ENCODE measurements at regions not wholly inside any gene's neighbourhood (a gene's known extent, or its start where the extent isn't known, plus 50 kb on each side); places are given as distances from the start of the nearest gene placed in this dataset.

DNA sequence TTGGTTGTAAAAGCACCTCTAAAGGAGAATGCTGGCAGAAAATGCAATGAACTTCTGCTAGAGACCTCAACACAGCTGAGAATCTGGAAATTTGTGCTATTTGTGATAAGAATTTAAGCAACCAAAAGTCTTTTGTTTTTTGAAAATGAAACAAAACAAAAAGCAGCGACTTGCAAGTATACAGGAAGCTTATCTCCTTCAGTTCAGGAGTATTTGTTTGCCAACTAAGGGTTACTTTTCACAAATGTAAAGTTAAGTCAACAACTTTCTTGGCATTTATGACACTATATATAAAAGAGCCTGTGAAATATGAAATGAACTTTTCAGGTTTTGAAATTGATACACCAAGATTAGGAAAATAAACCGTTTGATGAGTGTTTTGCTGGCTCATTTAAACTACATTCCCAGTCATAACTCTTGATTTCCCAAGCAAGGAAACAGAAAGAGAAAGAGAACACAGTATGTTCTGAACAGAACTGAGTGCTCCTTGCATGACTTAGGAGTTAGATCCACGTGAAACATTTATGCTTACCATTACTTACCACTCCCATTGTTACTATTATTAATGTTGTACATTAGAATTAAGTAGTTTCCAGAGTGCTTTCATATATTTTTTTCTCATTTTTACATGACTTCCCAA is 92.3 kb upstream of the COL8A1 start:
- Histone ChIP-seq H3K9ac (no peak overlapping the region), H3K36me3 (no peaks in the 10 kb centered on the region)
- no peak for TF ChIP-seq Cebpa-rat (IDR thresholded peaks at IDR 0.05)

DNA sequence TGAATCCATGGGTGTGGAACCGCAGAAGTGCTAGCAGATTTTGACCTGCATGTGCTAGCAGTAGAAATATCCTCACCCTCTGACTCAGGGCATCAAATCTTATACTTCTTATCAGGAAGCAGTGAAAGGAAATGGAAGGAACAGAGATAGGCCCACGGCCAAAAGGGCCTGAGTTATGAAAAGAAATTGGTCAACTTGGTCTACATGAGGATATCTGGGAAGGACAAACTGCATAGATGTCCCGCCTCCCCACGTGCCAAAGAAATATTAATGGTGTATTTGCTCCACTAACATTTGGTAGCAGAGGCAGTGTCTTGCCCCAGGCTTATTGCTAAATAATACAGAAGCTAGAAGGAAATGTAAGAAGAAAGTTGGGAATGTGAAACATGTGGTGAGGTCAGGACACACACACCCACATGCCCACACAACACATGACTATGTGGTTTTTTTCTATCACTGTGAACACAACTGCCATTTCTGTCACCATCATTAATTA is 93.6 kb upstream of the COL8A1 start:
- peaks cover 0 to 8% (median 3%) of the 10 kb centered on the region in 10 experiments; a peak in 6 of 20 replicates for H3K4me1 ChIP-seq
- no peak overlapping the region for H3K4me3 ChIP-seq
- H3K27ac ChIP-seq: no peak overlapping the region
- peaks cover 0 to 9% (median 0%) of the 10 kb centered on the region in 11 experiments; a peak in 2 of 22 replicates for H3K9me3 ChIP-seq (replicated peaks in 1 of 11)
- H4K20me1 ChIP-seq: no peaks in the 10 kb centered on the region
- H3K9ac ChIP-seq: no peak overlapping the region
- peak overlapping the region in 2 of 11 experiments; percentile 0 to 16; a peak in 1 of 22 replicates for H3K4me2 ChIP-seq
- no peak for TF ChIP-seq Cebpa-rat (IDR thresholded peaks at IDR 0.05)
- no peaks in the 10 kb centered on the region for H3K27me3 ChIP-seq
- H3K36me3 ChIP-seq: no peaks in the 10 kb centered on the region

More for the DNA sequence above, 92.3 kb upstream of the COL8A1 start:
- Histone ChIP-seq H3K4me3 (no peak overlapping the region), H3K27ac (no peak overlapping the region), H4K20me1 (no peaks in the 10 kb centered on the region), H3K27me3 (no peaks in the 10 kb centered on the region), H3K4me1 (peaks cover 0 to 8% (median 3%) of the 10 kb centered on the region in 10 experiments; a peak in 6 of 20 replicates), H3K4me2 (peak overlapping the region in 3 of 11 experiments; percentile 8 to 21 (median 15); a peak in 2 of 22 replicates), H3K9me3 (replicated peaks in 1 of 11) (no peaks in the 10 kb centered on the region)

DNA sequence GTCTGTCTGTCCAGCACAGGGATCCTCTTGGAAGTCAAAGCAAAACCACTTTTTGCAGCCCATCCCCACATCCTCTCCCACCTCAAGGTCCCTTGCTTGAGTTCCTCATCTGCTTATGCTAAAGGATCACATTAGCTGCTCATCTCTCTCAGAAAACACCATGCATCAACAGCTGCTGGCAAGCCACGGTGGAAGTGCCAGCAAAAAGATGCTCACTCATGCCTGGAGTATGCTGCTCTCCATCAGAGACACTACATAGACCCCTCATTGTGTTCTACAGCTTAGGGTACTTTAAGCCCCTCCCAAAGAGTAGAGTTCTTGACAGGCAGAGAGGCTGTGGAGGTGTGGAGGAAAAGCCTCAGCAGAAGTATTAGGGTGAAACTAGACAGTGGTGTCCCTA is 94.6 kb upstream of the COL8A1 start:
- Histone ChIP-seq H4K20me1 (no peaks in the 10 kb centered on the region), H3K27ac (no peak overlapping the region), H3K27me3 (no peaks in the 10 kb centered on the region), H3K4me2 (no peak overlapping the region), H3K9me3 (replicated peaks in 1 of 11) (peaks cover 0 to 12% (median 0%) of the 10 kb centered on the region in 11 experiments; a peak in 2 of 22 replicates), H3K9ac (no peak overlapping the region), H3K36me3 (no peaks in the 10 kb centered on the region), H3K4me3 (no peak overlapping the region), H3K4me1 (peaks cover 0 to 8% (median 3%) of the 10 kb centered on the region in 10 experiments; a peak in 6 of 20 replicates)
- no peak for TF ChIP-seq Cebpa-rat (IDR thresholded peaks at IDR 0.05)

DNA sequence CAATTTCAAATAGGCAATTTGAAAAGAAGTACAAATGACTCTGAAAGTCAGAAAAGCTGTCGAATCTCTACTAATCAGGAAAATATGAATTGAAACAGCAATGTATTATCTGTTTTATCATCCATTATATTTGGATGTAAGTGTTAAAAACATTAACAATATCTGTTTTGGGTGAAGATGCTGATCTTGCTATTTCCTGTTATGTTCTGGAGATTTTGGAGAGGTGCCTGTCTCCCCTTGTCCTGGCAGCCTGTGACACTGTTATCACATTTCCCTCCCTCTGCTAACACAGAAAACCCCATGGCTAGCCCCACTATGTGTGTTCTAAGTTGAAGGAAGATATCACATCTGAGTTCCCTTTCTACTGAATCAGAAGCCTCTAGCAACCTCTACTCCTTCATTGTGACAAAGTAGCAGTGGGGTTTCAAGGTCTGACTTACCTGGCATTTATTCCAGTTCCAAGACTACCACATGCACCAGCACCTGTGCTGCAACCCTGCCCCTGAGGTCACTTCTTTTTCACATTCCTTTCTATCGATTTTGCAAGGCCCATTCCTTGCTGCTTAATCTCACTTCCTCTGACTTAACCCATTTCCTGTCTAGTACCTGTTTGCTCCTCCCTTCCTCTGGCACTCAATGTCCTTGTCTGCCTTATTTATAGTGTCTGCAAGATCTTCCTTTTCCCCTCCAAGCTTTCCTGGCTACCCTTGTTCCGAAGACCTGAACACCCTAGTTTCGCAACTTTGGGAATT is 95.5 kb upstream of the COL8A1 start:
- H3K27ac ChIP-seq: no peak overlapping the region
- 0 out of 22 replicates have a peak, but pooled peaks of 1 of the 11 experiments have one; percentile 35 for TF ChIP-seq Cebpa-rat (IDR thresholded peaks at IDR 0.05)
- H3K27me3 ChIP-seq: no peaks in the 10 kb centered on the region
- H4K20me1 ChIP-seq: no peaks in the 10 kb centered on the region
- H3K9ac ChIP-seq: no peak overlapping the region
- no peaks in the 10 kb centered on the region for H3K36me3 ChIP-seq
- no peak overlapping the region for H3K4me3 ChIP-seq
- H3K9me3 ChIP-seq (replicated peaks in 1 of 11): peaks cover 0 to 12% (median 0%) of the 10 kb centered on the region in 11 experiments; a peak in 2 of 22 replicates
- H3K4me2 ChIP-seq: peak overlapping the region in 5 of 11 experiments; percentile 3 to 34 (median 17); a peak in 3 of 22 replicates
- peaks cover 0 to 8% (median 3%) of the 10 kb centered on the region in 10 experiments; a peak in 6 of 20 replicates for H3K4me1 ChIP-seq

DNA sequence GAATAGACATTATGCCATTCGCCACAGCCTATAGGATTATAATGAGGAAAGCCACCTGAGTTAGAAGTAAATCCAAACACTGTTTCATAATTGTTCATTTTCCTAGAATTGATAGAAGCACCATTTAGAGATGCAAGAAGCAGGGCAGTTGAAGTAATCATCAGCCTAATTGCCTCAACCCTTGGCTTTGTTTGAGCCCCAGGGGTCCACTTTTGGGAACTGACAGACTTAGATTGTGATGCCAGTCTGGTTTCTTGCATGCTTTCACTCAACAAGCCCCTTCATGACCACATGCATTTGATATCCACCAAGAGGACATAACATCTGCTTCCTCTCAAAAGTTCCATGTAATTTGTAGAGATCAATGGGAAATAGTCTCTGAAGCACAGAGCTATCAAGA is 97.2 kb upstream of the COL8A1 start:
- H3K9ac ChIP-seq: no peak overlapping the region
- H4K20me1 ChIP-seq: no peaks in the 10 kb centered on the region
- H3K27ac ChIP-seq: no peak overlapping the region
- no peaks in the 10 kb centered on the region for H3K27me3 ChIP-seq
- H3K4me1 ChIP-seq: peaks cover 0 to 8% (median 3%) of the 10 kb centered on the region in 10 experiments; a peak in 6 of 20 replicates
- TF ChIP-seq Cebpa-rat (IDR thresholded peaks at IDR 0.05): no peak
- no peak overlapping the region for H3K4me3 ChIP-seq
- peaks cover 0 to 12% (median 0%) of the 10 kb centered on the region in 11 experiments; a peak in 2 of 22 replicates for H3K9me3 ChIP-seq (replicated peaks in 1 of 11)
- no peaks in the 10 kb centered on the region for H3K36me3 ChIP-seq
- no peak overlapping the region for H3K4me2 ChIP-seq

DNA sequence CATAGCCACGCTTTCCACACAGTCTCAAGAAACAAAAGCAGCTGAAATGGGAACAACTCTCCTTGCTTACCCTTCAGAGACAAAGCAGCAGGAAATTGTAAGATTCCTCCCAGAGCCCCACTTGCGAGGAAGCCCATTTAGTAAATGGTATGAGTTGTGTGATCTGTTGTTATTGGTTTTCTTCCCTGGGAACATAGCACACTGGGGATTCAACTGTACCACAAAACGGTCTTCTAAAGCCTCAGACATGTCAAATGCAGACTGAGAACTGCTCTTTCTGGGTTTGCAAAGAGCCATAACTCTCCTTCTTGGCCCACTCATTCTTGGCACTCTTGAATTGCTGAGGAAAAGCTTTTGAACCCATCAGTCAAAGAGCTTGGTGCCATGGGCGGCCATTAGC is 101.0 kb upstream of the COL8A1 start:
- Histone ChIP-seq H4K20me1 (no peaks in the 10 kb centered on the region), H3K27ac (no peak overlapping the region), H3K4me1 (peaks cover 0 to 4% (median 0%) of the 10 kb centered on the region in 10 experiments; a peak in 1 of 20 replicates), H3K9ac (no peak overlapping the region), H3K9me3 (replicated peaks in 1 of 11) (peaks cover 0 to 12% (median 0%) of the 10 kb centered on the region in 11 experiments; a peak in 2 of 22 replicates), H3K4me3 (no peak overlapping the region), H3K27me3 (no peaks in the 10 kb centered on the region), H3K36me3 (no peaks in the 10 kb centered on the region), H3K4me2 (no peak overlapping the region)
- no peak for TF ChIP-seq Cebpa-rat (IDR thresholded peaks at IDR 0.05)

DNA sequence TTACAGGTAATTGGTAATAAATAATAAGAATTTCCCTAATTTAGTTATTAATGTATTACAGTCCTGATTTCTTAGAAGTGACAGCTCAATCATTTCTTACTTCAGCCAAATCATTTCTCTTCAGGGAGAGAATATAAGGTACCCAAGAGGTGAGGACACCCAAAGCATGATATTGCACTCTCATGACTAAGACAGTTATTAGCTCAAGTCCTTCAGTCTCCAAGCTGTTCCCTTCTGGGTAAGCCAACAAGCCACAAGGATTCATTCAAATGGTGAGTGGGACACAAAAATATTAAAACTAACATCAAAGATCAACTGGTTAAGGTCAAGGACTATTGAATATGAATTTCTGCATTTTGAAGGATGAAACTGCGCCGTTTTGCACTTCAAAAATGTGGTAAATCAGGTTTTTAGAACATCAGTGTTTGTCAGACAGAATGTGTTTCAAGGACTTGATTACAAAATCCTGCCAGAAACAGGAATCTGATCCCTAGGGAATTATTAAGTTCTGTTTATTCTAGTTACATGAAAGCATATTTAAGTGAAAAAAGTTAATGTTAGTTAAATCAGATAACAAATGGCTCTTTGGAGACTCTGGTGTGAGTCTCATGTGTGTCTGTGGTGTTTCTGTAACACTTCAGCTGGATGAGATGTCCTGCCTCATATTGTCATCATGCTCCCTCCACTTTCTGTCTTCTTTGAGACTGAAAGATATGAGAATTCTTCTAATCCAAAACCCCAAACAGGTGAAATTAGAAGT is 101.7 kb upstream of the COL8A1 start:
- Histone ChIP-seq H3K4me1 (peaks cover 0 to 4% (median 0%) of the 10 kb centered on the region in 10 experiments; a peak in 1 of 20 replicates), H3K4me3 (no peak overlapping the region), H3K9ac (no peak overlapping the region), H3K27ac (no peak overlapping the region), H4K20me1 (no peaks in the 10 kb centered on the region), H3K36me3 (no peaks in the 10 kb centered on the region), H3K9me3 (replicated peaks in 1 of 11) (peaks cover 0 to 12% (median 0%) of the 10 kb centered on the region in 11 experiments; a peak in 2 of 22 replicates), H3K27me3 (no peaks in the 10 kb centered on the region), H3K4me2 (no peak overlapping the region)
- TF ChIP-seq Cebpa-rat (IDR thresholded peaks at IDR 0.05): no peak

DNA sequence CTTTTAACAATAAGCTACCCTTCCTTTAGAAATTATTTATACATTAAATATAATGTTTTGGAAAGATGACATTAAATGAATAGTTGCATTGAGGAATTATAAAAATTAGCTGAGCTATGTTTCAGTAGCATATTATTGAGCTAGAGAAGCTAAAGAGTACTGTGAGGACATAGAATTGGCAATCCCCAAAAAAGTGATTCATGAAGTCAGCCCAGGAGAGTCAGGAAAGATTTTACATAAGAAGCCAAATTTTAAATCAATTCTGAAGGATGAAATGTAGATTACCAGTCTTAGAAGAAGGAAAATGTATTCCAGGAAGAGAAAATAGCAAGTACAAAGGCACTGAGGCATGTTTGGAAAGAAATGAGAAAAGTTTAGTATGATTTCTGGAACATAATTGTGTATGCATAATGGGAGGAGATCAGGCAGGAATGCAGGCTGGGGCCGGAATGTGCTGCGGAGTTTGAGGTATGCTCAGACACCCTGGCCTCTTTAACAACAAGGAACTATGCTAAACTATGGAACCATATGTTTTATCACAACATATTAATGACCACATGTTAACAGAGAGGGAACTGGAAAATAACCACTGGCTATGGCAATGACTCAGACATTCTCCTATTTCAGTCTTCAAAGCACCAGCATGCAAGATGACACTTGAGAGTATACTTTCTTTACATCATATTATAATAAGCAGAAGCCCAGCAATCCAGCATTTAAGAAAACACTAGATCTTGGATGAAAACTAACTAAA is 103.3 kb upstream of the COL8A1 start:
- Histone ChIP-seq H3K9ac (no peak overlapping the region), H3K4me1 (peaks cover 0 to 4% (median 0%) of the 10 kb centered on the region in 10 experiments; a peak in 1 of 20 replicates), H3K9me3 (replicated peaks in 1 of 11) (peaks cover 0 to 6% (median 0%) of the 10 kb centered on the region in 11 experiments; a peak in 2 of 22 replicates), H3K36me3 (no peaks in the 10 kb centered on the region), H3K27ac (no peak overlapping the region), H4K20me1 (no peaks in the 10 kb centered on the region), H3K4me3 (no peak overlapping the region), H3K4me2 (no peak overlapping the region), H3K27me3 (no peaks in the 10 kb centered on the region)
- no peak for TF ChIP-seq Cebpa-rat (IDR thresholded peaks at IDR 0.05)
